Endothelial cell of umbilical vein (primary cell): ENCODE measurements at regions not wholly inside any gene's neighbourhood (a gene's known extent, or its start where the extent isn't known, plus 50 kb on each side); places are given as distances from the start of the nearest gene placed in this dataset.

Experiments used
- CTCF ChIP-seq, 2 donors: IDR thresholded peaks; 1 replicate in 1 of 2; 2 replicates in 1 of 2; pipeline ENCODE4 v1.5.1; 2011; ENCODE audit warnings: low read length in 2 of 2, mild to moderate bottlenecking in 2 of 2, moderate library complexity in 2 of 2, control low read depth in 1 of 2, inconsistent platforms in 1 of 2, low read depth in 1 of 2; ENCODE audit not compliant: insufficient read depth in 1 of 2; ENCODE audit errors: extremely low read depth in 1 of 2
- EZH2 ChIP-seq: IDR thresholded peaks from 2 replicates; pipeline ENCODE4 v1.6.1; 2012; ENCODE audit warnings: borderline replicate concordance, low read depth, mild to moderate bottlenecking, moderate library complexity, low read length, inconsistent platforms; ENCODE audit not compliant: severe bottlenecking
- POLR2A ChIP-seq: IDR thresholded peaks from 2 replicates; pipeline ENCODE4 v1.6.1; 2012; ENCODE audit warnings: low read depth, mild to moderate bottlenecking, control low read depth, low read length

- TF ChIP-seq EZH2 (no peak), CTCF (IDR thresholded peaks at IDR 0.05; ENCODE audit: extremely low read depth in 1 of 2, insufficient read depth in 1 of 2, low read depth in 1 of 2, low read length in 2 of 2) (no peak), POLR2A (no peak)
Measured at GRCh38 chr22:49429066-49429465, 398.6 kb downstream of the BRD1 start.
